ENCODE measurements at regions not wholly inside any gene's neighbourhood (a gene's known extent, or its start where the extent isn't known, plus 50 kb on each side); places are given as distances from the start of the nearest gene placed in this dataset.

GRCh38 chr1:191671236-191671635 lies 487.0 kb upstream of the RGS18 start:
- no peak for TF ChIP-seq CTCF (IDR thresholded peaks at IDR 0.05; ENCODE audit: control insufficient read depth, extremely low read depth, insufficient read depth)
- no peak overlapping the region for H3K4me3 ChIP-seq (ENCODE audit: low read depth, low read length)
- DNase-seq (ENCODE audit: low read depth), result no peak

GRCh38 chr1:191674626-191675179 lies 483.6 kb upstream of the RGS18 start:
- H3K4me3 ChIP-seq (ENCODE audit: low read depth, low read length), result no peak overlapping the region
- no peak for TF ChIP-seq CTCF (IDR thresholded peaks at IDR 0.05; ENCODE audit: control insufficient read depth, extremely low read depth, insufficient read depth)
- DNase-seq (ENCODE audit: low read depth), result no peak

DNA sequence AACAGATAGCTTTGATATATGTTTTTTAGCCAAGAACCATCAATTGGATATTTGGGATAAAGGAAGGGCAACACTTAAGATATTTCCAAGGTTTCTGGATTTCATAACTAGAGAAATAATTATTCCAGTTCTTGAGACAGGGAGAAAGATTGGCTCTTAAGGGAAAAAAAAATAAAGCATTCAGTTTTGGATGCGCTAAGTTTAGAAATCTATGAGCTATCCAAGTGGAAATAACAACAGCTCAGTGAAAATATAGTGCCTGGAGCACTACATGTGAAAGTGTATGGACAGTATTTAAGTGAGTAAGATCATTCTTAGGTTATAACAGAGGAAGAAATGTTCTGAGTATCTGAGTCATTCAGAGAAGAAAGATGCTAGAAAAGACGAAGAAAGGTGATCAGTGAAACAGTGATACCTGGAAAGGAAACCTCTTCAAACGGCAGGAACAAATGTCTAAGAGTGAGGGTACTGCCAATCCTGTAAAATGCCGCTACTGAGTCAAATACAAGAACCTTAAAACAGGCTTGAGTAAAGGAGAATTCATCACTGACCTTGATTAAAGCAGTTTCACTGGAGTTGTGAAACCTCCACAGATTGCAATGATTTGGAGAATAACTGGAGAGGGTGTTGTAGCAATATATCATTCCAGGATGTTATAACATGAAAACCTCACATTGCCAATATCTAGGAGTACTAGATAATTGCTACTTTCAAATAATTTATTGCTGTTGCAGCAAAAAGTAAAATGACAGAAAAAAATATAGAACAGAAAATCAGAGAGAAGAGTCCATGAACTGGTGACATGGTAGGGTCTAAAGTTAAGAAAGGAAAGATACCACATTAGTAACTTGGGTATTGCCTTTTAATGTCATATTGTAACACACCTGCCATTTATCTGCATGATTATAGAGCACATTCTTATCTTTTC lies 482.1 kb upstream of the RGS18 start:
- no peak for TF ChIP-seq CTCF (IDR thresholded peaks at IDR 0.05; ENCODE audit: control insufficient read depth, extremely low read depth, insufficient read depth)
- H3K4me3 ChIP-seq (ENCODE audit: low read depth, low read length), result no peak overlapping the region
- no peak for DNase-seq (ENCODE audit: low read depth)

DNA sequence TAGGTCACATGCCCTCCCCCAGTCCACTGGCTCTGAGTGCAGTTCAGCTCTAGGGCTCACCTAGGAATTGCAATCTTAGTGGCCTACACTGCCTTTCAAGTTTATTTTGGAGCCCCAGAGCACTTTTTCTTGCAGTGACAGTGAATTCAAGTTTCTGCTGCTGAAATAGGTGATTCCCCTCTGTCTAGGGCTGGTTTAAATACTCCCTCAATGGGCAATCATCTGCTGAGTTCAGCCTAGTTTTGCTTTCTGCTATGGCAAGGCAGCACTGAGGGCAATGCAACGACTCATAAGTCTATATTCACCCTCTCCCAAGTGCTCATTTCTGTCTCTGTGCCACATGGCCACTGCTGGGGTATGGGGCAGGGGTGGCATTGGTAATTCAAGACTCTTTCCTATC lies 472.6 kb upstream of the RGS18 start:
- no peak overlapping the region for H3K4me3 ChIP-seq (ENCODE audit: low read depth, low read length)
- TF ChIP-seq CTCF (IDR thresholded peaks at IDR 0.05; ENCODE audit: control insufficient read depth, extremely low read depth, insufficient read depth), result no peak
- no peak for DNase-seq (ENCODE audit: low read depth)

DNA sequence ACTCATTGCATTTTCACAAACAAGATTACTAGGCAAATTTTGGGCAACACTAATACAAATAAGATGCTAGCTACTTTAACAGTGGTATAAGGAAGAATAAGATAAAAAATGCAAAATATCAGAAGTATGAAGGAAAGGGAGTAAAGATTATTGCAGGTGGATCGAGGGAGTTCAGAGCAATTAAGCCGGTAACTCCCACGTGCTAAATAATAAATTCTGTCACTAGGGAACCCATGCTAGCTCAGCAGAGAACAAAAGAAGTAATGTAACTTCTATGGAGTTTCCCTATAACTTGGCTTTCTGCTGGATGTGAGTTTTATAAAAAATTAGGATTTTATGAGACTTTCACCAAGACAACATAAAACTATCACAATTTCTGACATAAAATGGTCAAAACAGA lies 470.5 kb upstream of the RGS18 start:
- no peak for TF ChIP-seq CTCF (IDR thresholded peaks at IDR 0.05; ENCODE audit: control insufficient read depth, extremely low read depth, insufficient read depth)
- no peak overlapping the region for H3K4me3 ChIP-seq (ENCODE audit: low read depth, low read length)
- DNase-seq (ENCODE audit: low read depth), result no peak

- H3K4me3 ChIP-seq (ENCODE audit: low read depth, low read length), result no peak overlapping the region
- no peak for TF ChIP-seq CTCF (IDR thresholded peaks at IDR 0.05; ENCODE audit: control insufficient read depth, extremely low read depth, insufficient read depth)
- peak; percentile 79 for DNase-seq (ENCODE audit: low read depth)
Observed at GRCh38 chr1:191690931-191691330, 467.3 kb upstream of the RGS18 start.

Measured in LNCaP clone FGC (cell line).